NCI-H128 (cell line): ENCODE measurements at regions not wholly inside any gene's neighbourhood (a gene's known extent, or its start where the extent isn't known, plus 50 kb on each side); places are given as distances from the start of the nearest gene placed in this dataset.
"Not testable (repeated sequence)": the region's sequence is repeated elsewhere in the genome, so short reads cannot be mapped to it uniquely, and the experiment has no call there.

Experiments used
- DNase-seq: peaks from one replicate; lab custom pipeline; 2025; ENCODE audit not compliant: unreplicated experiment; lab: John Stamatoyannopoulos, UW

- DNase-seq, result no peak
These were observed 126.1 kb upstream of the PITX1 start for GRCh38 chr5:135160036-135160675.

DNA sequence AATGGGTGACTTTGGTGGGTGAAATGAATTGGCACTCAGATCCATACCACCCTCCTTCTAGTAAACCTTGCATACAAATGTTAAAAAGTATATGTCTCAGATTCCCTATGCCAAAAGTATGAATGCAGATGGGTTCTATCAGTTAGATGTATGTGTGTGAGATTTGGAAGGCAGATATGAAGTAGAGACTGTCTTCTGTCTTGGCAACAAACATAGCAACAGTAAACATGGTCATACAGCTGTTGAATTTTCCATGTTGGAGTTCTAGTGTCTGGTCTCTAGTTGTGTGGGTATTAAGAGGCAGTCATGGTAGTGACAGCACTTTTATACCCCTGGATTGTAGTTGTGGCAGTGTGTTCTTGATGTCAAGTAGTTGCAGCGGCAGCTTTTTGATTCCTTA is 125.6 kb upstream of the PITX1 start:
- no peak for DNase-seq

GRCh38 chr5:135158982-135159381 is 125.0 kb upstream of the PITX1 start:
- DNase-seq, result no peak

GRCh38 chr5:135158314-135158697 is 124.3 kb upstream of the PITX1 start:
- DNase-seq, result no peak

GRCh38 chr5:135157421-135158313 is 123.6 kb upstream of the PITX1 start:
- DNase-seq, result no peak

DNA sequence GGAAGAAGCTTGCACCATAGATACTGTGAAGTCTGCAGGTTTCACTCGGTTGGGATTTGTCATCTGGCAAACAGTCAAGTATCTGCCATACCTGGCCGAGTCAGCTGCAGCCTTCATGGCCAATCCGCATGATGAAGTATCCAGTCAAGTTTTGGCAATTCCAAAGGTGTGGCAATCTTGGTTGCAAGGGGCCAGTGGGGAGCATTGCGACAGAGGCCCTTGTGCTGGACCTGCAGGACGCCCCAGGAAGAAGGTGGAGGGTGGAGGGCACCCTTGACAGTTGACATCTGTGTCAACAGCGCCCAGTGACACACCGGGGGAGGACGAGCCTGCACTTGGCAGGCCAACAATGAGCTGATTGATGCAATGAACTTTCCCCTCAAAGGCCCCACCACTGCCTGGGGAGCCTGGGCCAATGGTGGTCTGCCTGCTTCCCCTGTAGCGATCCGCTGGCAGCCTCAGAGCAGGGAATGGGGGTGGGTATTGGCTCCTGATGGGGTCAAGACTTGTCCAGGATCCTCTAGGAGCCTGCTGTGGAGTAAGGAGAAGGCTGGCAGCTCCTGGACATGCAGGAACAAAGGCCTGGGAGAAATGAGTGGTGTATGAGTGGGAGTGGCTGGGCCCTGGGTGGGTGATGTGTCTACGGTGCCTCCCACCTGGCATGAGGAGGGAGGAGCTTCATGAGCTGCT is 122.8 kb upstream of the PITX1 start:
- no peak for DNase-seq

DNA sequence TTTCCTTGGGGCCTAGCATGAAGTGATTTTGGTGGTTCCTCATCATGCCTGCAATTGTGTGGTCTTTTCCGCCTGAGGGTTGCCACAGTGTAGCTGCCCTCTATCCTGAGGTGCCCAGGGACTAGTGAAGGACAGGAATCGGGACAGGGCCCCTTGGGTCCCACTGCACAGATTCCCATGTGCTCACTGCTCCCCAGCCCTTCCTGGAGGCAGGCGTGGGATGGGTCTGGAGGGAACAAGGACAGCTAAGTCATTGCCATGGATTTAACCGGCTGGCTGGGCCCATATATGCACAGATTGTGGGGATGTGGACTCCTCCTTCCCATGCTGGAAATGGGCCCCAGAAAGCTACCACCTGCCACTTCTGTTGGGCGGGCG is 122.3 kb upstream of the PITX1 start:
- no peak for DNase-seq

DNA sequence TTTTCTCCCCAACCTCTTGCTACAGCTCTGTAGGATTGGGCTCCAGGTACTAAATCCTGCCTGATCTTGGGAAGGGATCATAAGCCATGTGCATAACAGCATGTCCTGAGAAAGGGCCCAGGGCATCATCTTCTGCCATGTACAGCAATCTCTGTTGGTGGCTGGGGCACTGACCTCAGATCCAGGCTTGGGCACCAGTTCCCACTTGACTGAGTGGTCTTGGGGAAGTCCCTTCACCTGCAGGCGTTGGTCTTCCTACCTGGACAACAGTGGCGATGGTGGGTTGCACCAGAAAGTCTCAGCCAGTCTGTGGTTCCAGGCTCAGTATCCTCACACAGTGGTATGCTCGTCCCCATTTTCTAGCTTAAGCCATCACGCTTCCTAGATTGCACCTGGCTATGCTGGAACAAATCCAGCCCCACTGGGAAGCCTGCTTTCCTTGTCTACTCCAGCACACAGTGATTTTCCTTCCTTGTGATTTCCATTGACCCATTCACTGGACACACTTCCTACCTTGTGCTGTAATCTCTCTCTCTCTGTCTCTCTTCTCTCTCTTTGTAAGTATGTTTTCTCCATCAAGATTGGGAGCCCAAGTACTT is 121.7 kb upstream of the PITX1 start:
- DNase-seq, result no peak

GRCh38 chr5:135154961-135155360 is 120.9 kb upstream of the PITX1 start:
- no peak for DNase-seq

GRCh38 chr5:135154197-135154596 is 120.2 kb upstream of the PITX1 start:
- DNase-seq, result no peak

- no peak for DNase-seq
These were observed 119.6 kb upstream of the PITX1 start for GRCh38 chr5:135153661-135154060.

DNA sequence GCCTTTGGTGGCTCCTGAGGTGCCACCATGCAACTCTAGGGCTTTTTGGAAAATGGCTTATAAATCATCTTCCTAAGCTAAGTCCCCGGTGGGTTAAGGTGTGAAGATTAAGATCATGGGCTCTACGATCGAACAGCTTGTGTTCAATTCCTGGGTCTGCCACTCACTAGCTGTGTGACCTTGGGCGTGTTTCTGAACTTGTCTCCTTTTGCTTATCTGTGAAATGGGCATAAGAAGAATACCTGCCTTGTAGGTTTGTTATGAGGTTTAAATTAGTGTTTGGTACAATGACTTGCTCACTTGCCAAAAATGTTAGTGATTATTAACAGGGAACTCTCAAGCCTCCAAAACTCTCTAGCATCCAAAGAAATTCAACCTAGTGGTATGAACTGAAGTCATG is 119.2 kb upstream of the PITX1 start:
- DNase-seq, result no peak

DNA sequence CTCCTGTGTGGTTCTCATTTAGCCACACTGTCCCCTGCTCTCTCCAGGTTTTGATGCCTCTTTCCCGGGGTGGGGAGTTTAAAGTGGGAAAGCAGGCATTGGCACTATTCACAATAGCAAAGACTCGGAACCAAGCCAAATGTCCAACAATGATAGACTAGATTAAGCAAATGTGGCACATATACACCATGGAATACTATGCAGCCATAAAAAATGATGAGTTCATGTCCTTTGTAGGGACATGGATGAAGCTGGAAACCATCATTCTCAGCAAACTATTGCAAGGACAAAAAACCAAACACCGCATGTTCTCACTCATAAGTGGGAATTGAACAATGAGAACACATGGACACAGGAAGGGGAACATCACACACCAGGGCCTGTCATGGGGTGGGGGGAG is 117.6 kb upstream of the PITX1 start:
- not testable (repeated sequence) for DNase-seq

- DNase-seq, result no peak
These were observed 117.2 kb upstream of the PITX1 start for GRCh38 chr5:135151256-135151655.

- DNase-seq, result no peak
These were observed 116.7 kb upstream of the PITX1 start for GRCh38 chr5:135150767-135151166.

- DNase-seq, result no peak
These were observed 116.1 kb upstream of the PITX1 start for GRCh38 chr5:135149956-135150723.

DNA sequence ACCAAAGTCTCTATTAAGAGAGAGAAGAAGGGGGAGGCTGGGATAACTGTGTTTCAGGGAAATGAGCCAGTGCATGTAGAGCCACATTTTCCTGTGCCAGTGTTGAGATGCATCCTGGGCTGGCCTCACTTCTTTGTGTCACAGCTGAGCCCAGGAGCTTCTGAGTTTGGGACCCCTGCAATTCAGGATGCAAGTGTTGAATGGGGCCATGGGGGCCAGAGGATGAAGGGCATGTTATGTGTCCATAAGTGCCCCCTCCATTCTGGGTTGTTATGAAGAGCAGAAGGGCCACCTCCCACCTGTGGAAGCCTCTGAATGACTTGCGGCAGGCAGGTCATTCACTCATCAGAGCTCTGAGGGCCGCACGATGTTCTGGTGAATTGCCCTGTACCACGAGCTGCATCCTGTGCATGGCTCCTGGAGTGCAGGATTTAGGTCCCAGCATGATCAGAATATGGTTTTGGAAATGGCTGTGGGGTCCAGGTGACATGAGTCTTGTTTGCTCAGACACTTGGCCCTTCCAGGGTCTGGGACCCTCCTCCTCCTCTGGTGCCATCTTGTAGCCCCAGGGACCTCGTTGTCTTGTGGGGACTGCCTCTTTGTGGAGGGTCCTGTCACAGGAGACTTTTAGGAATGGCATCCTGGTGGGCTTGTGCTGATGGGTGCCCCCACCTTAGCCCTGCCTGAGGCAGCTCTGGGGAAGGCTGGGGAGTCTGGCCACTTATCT is 115.4 kb upstream of the PITX1 start:
- DNase-seq, result no peak

DNA sequence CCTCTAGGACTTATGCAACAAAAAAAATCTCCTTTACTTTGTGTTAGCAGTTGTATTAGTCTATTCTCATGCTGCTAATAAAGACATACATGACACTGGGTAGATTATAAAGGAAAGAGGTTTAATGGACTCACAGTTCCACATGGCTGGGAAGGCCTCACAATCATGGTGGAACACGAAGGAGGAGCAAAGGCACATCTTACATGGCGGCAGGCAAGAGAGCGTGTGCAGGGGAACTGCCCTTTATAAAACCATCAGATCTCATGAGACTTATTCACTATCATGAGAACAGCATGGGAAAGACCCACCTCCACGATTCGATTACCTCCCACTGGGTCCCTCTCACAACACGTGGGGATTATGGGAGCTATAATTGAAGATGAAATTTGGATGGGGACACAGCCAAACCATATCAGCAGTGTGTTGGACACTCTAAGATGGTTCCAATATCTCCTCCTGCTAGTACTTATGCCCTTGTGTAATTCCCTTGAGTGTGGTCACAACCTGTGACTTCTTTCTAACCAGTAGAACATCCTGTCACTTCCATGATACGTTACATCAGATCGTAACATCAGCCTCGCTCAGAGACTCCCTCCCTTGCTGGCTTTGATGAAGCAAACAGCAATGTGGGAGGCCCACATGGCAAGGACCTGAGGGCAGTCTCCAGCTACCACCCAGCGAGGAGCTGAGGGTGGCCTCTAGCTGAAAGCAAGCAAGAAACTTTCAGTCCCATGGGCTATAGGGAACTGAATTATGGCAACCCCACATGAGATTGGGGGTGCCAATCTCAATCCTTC is 113.5 kb upstream of the PITX1 start:
- DNase-seq, result no peak

DNA sequence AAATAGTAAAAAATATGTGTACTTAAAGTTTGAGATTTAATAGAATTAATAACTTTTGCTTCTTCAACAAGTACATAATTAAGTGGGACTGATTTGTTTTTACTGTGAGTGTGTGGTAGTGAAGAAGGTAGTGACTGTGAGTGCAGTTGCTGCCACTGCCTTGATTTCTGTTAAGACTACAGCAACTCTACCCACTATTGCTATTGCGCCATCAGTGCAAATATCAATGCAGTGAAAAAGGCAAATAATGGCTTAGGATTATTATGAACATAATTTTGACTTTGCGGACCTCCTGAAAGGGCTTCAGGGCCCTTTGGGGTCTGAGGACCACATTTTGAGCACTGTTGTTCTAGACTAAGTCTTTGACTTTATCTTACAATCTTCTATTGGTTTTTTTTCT is 112.0 kb upstream of the PITX1 start:
- no peak for DNase-seq
